GM23248 (cell line): ENCODE measurements at regions not wholly inside any gene's neighbourhood (a gene's known extent, or its start where the extent isn't known, plus 50 kb on each side); places are given as distances from the start of the nearest gene placed in this dataset.

ENCODE experiments used
- EZH2 ChIP-seq: fragments of 200-600 bp; sonication (generic); IDR thresholded peaks from 2 replicates; pipeline ENCODE4 v1.6.1; 2018; ENCODE audit warnings: antibody characterized with exemption, mild to moderate bottlenecking; ENCODE audit not compliant: insufficient read depth, poor library complexity, severe bottlenecking
- EZH2phosphoT487 ChIP-seq: fragments of 200-600 bp; sonication (generic); IDR thresholded peaks from 2 replicates; pipeline ENCODE4 v1.6.1; 2018; ENCODE audit warnings: antibody characterized with exemption, moderate library complexity, mild to moderate bottlenecking, low read depth; ENCODE audit not compliant: insufficient read depth

GRCh38 chr9:108439947-108440346 lies 415.8 kb downstream of the ACTL7B start:
- TF ChIP-seq EZH2phosphoT487 (no peak), EZH2 (no peak)
